ENCODE measurements at regions not wholly inside any gene's neighbourhood (a gene's known extent, or its start where the extent isn't known, plus 50 kb on each side); places are given as distances from the start of the nearest gene placed in this dataset.

DNA sequence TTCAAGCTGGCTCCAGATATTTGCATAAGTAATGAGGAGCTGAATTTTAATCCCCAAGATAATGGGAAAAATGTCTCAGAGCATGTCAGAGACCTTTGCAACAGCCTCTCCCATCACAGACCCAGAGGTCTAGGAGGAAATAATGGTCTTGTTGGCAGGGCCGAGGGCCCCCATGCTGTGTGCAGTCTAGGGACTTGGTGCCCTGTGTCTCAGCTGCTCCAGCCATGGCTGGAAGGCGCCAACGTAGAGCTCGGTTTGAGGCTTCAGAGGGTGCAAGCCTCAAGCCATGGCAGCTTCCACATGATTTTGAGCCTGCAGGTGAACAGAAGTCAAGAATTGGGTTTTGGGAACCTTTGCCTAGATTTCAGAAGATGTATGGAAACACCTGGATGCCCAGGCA lies 134.7 kb downstream of the LYPLAL1 start:
- no peak for ATAC-seq

DNA sequence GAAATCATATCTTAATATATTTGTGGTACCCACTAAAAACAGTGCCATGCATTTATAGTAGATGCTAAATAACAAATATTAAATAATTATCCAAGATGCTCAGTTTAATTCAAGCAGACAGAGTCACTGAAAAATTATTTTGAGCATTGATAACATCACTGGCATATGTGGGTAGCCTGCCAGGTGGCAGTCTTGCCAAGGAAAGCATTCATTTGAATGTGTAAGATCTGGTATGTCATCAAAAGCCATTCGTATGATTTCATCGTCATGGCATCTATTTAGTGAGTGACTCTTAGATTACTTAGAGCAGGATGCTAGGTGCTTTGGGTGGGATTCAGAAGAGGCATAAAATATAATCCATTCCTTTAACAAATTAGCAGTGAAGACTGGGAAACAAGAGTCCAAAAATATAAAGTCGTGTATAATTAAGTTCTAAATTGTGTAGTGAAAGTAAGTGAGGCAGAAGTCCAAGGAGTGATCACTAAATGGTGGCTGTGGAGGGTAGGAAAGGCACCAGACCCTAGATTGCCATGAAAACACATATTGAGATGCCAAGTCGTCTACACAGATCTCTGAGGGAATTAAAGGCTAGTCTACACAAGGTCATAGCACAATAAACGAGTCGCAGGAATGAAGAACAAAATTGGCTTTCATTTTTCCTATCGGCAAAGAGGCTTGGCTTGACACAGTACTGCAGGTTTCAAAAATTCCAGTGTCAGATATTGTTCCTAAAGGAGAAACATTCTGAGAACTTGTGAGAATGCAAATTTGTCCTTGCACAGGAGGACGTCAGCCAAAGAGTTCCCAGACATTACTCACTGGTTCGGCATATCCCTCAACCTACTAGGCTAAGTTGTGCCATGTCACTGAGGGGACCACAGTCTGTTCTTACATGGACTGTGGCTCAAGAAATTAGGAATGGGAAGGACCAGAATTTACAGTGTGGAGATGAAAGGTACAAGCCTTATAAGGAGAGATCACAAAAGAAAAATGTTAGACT lies 130.8 kb downstream of the LYPLAL1 start:
- no peak for ATAC-seq

DNA sequence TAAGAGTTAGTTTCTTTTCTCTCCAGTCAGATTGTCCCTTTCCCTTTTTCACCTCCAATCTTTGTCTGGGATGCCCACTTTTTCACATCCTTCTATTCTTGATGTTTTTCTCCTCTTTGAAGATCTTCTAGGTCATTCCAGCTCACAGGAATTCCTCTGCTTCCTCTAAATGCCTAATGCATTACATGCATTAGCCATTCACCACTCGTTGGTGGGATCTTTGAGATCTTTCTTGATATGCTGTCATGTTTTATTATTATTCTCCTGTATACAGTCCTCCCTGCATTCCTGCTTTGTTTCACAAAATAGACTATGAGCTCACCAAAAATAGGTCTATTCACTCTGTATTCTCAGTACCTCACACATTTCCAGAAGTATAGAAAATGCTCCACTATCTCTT lies 129.0 kb downstream of the LYPLAL1 start:
- no peak for ATAC-seq

DNA sequence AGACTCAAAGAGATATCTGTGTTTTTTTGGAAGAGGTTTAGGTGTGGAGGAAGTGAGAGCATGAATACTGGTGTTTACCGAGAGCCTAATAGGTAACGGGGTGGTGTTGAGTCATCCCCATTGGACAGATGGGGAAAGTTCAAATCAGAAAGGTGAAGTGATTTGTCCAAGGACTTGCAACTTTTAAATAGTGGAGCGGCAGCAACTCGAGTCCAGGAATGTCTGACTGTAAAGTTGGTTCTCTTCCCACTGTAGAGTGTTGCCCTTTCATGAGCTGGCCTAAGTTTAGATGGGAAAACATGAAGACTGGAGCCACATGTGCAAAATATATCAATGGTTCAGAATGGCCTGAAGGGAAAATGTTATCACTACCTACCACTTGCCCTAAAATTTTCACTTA lies 125.7 kb downstream of the LYPLAL1 start:
- ATAC-seq, result no peak

DNA sequence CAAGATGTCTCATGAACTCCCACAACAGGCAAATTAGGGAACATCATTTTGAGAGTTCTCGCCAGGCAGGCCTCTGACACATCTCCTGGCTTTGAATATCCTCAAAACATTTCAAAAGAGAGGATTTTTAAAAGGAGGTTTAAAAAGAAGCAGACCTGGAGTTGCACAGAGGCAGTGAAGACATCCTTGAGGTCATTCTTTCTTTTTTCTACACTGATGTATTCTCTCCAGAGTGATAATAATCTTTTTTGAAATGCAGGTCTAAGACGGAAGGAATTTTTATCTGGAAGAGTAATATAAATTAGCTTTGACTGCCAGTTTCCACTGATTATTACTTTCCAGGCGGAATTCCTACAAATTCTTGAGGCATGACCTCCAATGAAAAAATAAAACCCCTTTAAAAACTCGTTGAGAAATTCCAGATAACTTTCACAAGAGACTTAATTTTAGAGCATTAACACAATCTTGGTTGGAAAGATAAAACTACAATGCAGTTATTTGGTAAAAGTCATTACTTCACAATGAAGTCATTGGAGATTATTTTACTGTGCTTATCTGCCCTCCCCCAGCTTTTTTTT lies 125.0 kb downstream of the LYPLAL1 start:
- ATAC-seq, result no peak

DNA sequence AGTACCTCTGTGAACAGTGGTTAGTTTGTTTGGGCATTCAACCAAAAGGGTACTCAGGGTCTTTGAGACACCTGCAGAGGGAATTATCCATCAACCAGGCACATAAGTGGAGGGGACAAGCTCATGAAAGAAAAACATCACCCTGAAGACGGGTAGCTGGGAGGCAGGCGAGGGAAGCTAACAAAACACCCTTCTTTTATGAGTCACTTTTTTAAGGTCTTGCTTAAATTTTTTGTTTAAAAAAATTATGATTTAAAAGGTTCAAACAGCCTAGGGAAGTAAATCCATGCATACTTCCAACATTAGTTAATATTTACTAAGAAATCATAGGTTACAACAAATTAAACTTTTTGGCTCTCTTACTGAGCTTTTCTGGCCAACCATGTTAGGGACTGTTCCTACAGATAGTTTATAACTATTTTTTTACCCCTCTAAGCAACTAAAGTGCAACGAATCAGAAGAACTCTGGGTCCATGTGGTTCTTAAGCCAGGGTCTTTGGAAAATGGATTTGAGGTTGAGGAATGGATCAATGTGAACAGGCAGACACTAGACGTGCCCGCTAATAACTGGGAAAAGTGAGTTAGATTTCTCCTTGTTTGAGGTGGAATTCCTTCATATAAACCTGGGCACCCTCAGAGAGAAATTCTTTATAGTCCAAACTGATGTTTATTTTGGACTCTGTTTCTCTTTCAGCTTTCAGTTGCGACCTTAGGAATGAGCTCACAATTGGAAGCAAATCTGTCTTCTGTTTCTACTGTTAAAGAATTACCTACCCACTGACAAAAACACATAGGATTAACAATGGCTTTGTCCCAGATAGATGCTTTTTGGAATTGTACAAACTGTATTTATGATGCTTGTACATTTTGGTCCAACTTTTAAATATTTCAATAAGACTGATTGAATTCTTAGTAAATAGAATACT lies 123.0 kb downstream of the LYPLAL1 start:
- ATAC-seq, result no peak

DNA sequence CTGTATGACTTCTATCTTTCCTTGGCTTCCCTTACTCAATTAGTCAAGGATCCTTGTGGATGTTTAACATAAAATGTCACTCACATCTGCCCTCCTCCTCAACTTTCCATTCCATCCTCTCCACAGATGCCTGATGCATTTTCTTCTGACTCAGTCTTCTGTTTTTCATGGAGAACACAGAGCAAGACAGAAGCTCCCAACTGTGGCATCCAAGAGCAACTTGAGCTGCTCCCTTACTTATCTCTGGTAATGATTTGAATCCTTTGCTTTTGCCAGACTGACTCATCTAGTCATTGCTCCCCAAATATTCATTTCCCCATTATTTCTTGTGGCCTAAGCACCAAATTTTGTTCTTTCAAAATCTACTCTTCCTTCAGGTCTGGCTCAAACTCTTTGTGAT lies 120.6 kb downstream of the LYPLAL1 start:
- no peak for ATAC-seq

DNA sequence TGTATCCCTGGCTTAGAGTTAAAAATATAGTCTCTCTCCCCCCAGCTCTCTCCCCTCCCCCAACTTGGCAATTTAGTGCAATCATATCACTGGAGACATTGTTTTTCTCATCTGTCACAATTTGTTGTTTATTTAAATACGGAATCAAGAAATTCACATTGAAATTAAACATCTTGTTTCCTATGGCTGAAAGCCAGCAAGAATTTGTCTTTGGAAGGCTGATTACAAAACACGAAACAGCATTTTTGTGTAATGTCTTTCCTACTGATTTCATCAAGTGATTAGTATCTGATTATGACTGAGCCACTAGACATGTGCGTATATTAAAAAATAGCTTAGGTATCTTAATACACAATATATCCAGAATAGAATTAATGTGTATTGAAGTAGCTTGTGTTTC lies 119.7 kb downstream of the LYPLAL1 start:
- ATAC-seq, result no peak

DNA sequence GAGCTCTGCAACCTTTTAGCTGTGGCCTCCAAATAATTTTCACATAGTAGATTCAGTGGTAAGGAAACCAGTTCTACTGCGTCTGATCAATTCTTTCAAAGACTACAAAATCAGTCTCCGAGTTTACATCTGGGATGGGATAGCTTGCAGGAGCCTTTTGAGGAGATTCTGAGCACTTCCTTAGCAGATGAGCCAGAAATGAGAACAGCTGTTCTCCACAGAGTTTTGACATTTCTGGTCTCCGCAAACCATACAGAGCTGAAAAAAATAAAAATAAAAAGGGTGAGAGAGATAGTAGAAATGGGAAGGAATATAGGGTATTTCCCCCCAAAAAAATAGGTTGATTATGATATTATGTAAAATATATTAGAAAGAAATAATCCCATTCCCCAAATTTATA lies 119.3 kb downstream of the LYPLAL1 start:
- ATAC-seq, result no peak

DNA sequence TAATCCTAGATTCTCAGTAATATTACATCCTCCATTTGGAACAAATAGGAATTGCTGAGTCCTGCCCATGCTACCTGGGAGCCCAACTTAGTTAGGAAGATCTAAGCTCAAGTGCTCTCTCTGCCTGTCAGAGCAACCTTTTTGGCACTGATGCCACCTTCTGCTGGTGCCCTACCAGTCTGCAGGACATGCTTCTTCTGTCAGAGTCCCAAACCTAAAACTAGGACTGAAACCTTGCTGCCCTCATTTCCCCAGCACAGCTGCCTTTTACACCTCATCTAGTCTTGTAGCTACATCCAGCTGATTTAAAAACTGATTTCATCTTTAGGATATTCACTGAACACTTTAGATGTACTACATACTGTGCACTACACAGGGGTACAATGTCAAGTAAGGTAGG lies 118.7 kb downstream of the LYPLAL1 start:
- no peak for ATAC-seq

DNA sequence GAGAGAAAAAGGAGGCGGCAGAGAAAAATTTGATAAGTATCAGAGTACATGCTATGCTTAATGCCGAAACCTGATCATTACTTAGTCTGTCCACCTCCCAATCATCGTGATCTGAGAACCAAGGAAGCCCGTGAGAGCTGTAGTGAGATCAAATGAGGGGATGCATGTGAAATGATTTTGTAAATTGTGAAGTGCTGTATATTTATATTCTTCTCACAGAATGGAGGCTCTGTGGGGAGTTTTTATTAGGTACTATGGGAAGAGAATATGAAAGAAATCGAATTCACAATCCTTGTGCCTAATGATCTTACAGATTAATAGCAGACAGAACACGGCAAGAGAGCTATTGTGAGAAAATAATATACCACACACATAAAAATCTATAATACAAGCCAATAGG lies 115.5 kb downstream of the LYPLAL1 start:
- ATAC-seq, result no peak

DNA sequence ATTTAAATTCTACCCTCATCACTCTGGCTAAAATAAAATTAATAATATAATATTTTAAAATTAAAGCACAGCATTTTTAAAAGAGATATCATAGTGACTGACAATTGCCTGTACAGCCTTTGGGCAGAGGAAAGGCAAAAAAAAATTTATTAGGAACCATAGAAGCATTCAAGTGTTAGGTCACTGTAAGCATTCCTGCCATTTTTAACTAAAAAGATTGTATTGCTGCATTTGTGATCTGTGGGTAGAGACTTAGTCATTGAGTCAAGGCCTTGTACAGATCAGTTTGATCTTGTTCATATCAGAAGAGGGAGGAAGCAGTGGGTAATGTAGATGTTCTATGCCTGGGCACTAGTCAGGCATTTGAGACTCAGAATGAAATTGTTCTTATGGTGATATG lies 109.9 kb downstream of the LYPLAL1 start:
- ATAC-seq, result no peak

DNA sequence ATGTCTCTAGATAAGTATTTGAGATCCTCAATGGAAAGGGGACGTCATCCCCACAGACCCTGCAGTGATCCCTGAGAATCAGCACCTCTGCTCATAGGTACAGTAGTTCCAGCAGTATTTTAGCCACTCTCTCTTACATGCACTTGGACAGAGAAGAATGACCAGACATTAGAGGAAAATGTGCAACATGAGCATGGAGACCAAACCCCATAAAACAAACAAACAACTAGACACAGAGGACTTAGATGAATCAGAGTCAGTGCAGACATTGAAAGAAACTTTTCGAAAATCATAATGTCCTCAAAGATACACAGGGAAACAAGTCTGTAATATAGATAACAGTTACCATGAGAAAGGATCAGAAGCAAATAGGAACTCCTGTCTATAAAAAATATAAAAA lies 108.2 kb downstream of the LYPLAL1 start:
- ATAC-seq, result no peak

DNA sequence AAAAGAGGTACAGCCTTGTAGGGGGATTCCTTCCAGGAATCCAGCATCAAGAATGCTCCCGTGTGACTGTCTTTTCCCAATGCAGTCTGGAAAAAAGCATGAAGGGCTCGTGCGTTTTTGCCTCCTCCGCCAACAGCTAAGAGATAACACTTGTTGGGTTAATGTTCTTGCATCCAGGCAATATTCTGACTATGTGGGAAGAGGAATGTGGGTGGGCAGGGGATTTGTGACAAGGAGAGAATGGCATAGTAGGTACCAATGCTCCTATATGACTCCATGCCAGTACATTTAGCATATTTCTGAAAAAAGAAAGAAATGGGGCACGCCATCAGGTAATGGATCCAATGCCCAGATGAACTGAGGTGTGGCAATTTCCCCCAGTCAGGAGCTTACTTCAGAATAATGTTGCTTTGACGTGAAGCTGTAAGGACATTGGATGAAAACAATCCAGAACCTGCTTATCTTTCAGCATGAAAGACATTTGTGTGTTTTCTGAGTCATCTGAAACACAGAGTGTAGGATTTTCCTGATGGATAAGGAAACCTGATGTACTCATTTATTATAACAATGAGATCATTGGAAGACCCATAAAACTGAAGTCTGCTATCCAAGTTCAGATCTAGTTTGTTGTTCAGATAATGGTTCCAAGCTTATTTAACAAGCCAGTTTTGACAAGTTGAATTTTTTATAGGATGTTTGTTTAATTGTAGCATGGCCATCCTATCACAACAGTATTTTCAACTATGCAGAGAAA lies 105.5 kb downstream of the LYPLAL1 start:
- no peak for ATAC-seq

DNA sequence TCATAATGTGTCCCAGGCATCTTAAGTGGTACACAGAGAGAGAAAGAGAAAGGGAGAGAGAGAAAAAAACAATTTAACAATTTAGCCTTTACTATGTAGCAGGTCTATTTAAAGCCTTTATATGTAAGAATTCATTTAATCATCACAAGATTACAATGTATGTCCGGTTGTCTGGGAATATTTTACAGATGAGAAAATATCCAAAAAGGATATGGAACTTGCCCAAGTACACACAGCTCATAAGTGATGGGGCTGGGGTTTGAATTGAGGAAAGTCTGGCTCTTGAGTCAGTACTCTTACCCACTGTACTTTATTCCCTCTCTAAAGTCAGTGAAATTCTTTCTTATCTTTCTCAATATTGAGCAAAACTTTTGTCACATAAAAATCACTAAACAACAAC lies 104.6 kb downstream of the LYPLAL1 start:
- ATAC-seq, result no peak

DNA sequence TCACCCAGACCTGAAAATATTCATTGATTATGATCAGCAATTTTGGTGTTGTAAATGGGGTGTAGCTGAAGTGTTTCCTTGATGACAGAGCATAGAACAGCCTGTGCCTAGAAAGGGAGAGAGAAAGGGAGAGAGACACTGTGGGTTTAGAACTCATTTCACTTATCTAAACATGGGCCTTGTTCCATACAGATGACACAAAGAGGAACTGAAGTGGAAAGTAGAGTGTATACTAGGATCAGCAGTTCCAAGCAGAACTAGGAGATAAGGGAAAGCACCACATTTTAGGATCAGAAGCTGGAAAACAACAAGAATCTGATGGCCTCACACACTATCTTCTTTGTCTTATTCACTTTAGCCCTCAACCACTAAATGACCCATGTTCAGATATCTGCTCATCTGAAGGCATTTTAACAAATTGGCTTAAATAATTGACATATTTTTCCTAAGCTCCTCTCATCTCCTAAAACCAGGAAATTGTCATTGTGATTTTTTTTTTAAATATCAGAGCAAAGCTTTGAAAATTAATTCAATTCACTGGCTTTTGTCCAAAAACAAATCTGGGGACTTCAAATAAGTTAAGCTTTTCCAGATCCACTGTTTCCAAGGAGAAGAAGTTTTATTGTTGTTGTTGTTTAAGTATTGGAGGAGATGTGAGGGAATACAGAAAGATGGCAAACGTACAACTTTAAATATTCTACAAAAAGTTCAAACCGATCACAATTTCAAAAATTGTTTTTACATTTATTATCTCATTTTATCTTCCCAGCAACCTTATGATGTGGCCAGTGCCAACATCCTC lies 103.8 kb downstream of the LYPLAL1 start:
- ATAC-seq, result no peak

DNA sequence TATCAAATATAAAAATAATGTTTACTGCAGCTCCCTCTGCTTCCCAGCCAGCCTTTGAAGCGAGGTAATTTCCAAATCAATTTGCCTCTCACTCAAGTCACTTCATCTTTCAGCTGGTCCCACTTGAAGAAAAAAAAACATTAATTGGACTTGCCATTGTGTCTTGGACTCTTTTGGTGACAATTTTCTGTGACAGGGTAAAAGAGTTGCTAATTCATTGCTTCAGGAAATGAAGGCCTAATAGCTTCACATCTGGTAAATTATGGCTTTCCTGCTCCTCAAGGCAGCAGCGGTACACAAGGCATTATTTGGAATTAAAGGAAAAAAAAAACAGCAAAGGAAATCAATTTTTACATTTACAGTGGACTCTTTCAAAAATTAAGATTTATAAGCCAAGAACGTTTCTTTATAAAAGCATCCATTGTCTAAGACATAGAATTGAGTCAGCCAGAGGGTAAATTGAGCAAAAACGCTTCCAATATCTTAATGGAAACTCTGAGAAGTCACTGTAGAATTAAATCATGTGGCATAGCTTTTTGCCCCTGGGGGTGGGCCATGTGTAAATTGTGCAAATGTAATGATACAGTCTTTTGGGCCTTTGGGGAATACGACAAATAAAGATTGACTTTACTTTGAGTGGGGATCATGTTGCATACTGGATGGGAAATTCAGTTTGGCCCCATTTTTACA lies 102.5 kb downstream of the LYPLAL1 start:
- no peak for ATAC-seq

DNA sequence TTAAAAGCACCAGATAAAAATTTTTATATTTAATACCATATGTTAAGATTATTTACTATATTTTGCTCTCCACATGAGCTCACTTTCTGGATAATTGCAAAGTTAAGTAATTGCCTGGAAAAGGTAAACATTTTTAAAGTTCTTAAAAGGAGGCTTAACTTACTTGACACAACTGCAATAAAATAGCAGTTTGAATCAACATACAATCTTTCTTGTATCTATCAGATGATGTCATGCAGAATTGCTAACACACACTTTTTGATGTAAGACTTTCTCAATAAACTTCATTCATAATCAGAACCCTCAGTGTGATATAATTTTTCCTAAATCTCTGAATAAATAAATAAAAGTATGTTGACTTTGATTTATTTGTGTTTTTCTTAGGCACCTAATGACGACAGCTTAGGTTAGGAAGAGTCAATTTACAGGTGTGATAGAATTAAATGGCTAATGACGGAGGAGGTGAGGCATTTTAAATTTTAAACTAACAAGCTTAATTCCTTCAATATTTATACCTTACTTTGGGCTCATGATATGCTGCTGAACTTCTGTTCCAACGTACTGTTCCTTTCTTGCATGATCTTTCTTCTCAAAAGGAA lies 99.5 kb downstream of the LYPLAL1 start:
- ATAC-seq, result no peak

DNA sequence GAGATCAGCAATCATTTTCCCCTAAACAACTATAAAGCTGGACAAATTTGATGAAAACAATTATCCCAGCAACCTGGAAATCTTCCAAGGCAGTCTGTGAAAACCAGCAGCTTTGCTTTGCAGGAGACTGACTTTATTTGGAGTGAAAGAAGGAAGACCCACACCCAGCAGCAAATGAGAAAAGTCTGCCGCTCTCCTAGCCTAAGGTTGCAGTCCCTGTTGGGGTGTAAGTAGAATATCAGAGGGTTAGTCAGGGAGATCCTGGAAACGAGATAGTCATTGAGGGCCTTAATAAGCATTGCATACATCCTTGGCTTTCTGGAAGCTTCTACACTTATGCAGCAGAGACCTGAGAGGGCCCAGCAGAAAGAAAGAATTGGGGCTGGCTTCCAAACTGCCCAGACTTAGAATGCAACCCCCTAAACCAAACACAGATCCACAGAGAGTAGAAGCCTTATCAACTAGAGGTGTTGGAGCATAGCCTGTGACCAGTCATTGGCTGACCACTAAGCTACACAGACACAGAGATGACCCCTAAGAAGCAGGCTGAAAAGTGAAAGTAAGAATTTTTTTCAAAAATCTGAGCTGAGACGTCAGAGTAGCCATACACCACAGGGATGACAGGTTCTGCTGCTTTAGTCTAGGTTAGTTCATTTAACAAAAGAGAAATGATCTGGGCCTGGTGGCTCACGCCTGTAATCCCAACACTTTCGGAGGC lies 98.3 kb downstream of the LYPLAL1 start:
- no peak for ATAC-seq

DNA sequence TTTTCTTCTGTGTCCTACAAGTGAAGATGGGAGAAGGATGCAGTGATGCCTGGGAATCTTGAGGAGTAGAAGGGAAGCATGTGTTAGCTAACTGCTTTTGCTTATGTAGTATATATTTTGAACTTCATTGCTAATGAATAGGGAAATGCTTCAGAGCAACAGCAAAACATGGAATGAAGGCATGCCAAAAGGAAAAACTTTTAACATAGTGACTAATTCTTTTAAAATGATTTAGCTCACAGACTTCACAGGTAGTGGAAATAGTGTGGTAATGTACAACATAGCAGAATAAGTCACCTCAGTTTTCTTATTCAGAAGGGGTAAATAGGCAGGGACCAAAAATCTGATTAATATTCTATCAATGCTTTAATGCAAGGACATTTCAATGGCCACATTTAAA lies 95.5 kb downstream of the LYPLAL1 start:
- no peak for ATAC-seq
